Pons (tissue), 1 donor: ENCODE measurements at regions not wholly inside any gene's neighbourhood (a gene's known extent, or its start where the extent isn't known, plus 50 kb on each side); places are given as distances from the start of the nearest gene placed in this dataset.

Experiments used
- DNase-seq: peaks from one replicate; pipeline ENCODE4 v3.0.0-alpha.2; 2016; ENCODE audit warnings: low spot score

DNA sequence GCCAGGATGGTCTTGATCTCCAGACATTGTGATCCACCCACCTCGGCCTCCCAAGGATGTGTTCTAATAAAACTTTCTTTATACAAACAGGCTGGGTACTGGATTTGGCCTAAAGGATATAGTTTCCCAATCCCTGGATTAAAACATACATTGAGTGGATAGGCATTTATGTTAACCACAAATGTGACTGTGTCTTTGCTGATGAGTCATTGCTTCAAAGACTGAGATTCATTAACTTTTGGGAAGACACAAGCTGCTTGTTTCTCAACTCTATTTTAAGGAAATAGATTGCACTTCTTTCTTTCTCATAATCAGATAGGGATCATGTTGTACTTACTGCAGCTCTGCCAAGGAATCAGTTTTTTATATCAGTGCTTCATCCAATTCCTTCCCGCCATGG is 131.3 kb upstream of the AGA start:
- no peak for DNase-seq

DNA sequence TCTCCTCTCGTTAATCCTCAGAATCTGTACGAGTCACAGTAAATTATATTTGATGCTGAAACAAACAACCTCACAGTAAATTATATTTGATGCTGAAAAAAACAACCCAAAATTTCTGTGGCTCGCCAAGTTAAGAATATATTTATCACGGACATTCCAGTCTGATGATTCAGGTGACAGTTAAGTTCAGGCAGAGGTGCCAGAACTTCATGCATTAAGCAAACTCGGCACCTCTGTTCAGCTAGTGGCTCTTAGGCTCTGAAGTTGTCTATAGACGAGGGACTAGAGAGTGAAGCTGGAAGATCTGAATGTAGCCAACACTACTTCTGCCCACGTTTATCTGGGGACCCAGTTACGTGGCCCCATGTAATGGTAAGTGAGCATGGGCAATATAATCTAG is 132.2 kb upstream of the AGA start:
- no peak for DNase-seq

DNA sequence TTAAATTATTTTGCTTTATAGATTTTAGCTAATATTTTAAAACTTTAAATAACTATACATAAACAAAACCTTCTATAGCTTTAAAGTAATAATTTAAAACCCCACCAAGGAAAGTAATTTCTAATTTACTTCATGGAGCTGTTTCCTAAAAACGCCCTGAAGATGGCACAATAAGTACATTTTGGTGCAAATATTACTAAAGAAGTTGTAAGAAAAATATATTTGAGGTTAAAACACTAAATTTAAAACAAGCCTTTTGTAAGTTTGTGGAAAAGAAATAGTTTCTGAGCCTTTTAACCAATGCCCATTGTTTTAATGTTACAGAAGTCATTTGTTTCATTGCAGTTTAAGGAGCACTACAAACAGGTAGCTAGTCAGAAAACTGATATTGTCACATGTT is 137.4 kb upstream of the AGA start:
- DNase-seq, result no peak

DNA sequence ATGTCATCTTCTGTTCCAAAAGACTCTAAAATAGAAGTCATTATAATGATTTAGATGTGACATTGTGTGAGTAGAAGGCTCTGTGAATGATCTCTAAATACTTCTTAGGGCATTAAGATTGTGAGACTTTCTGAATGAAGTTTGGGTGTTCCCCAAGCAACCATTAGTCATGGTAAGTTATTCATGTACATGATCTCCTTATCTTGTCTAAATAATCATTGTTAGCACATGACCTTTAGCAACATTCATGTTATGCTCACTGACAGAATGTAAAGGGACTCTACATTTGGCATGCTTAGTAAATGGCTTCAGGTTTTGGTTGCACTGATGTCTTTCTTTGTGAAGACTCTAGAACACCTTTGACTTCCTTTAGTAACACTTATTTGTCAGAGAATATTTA is 140.8 kb upstream of the AGA start:
- DNase-seq, result no peak

DNA sequence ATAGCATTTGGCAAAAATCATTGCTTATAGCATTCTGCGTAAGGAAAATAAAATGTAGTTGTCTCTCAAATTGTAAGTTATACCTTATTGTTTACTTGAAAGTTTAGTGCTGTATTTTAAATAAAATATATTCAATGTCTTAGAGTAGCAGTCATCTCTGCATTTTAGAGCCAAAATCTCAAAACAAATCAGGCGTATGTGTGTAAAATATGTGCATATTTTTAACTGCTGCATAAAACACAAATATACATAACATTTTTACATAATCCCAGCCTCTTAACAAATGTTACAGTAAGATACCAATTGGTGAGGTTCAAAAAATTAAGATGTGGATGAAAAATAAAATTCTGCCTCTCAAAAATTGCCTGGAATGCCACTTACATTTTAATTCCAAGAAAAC is 145.8 kb upstream of the AGA start:
- no peak for DNase-seq

DNA sequence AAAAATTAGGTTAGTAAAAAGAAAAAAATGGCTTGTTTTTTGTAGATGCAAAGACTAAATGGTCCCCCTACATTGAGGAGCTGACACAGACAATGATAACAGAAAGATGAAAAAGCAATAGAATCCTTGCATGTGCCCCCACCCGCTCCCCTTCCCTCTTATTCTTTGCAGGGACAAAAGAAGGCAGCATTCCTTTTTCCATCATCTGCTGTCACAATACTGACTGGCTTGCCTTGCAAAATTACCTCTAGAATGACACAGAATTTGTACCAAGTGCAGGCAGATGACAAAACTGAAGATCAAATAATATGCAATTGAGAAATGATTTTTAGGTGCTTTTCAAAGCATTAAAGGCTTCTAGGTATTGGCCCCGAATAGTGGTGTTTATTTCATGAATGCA is 153.1 kb upstream of the AGA start:
- DNase-seq, result no peak

DNA sequence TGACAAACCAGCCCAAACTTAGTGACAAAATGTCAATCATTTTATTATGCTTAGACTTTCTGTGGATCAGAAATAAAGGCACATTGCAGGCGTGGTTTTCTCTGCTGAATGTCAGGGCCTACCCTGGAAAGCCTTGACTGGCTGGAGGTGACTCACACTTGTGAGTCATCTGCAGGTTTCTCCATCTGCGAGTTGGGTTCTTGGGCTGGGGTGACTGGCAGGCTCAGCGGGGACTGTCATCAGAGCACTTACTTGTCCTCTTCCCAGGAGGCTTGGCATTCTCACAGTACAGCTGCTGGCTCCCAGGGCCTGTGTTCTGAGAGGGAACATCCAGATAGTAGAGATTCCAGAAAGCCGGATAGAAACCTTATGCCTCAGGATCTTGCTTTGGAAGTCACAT is 153.8 kb upstream of the AGA start:
- peak; percentile 34 for DNase-seq

DNA sequence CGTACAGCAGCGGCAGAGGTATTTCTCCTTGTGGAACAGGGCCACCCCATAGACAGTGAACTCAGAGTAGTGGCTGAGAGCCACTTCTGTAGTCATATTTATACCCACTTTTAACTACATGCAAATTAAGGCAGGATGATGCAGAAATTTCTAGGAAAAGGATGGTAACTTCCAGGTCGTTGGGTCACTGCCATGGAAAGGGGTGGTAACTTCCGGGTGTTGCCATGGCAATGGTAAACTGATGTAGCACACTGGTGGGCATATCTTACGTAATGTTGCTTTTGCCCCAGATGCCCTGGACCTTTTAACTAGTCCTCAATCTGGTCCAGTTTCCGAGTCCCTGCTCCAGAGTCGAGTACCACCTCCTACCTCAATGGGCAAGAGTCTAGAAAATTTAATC is 154.8 kb upstream of the AGA start:
- DNase-seq, result no peak

DNA sequence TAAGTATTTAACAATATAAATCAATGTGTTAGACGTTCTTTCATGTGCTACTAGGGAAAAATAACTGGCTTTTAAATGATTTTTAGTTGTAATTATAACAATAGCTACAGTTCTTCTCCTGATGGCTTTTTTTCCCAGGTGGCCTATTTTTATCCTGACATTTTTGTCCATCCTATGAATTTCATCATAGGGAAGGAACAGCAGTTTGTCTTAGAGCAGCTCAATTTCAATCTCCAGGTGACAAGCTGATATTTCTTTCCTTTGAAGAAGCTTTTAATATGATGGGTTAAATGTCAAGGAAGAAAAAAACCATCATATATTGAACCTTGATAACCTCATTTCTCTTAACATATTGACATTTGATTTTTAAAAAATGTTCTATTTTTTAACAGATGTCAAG is 163.0 kb upstream of the AGA start:
- no peak for DNase-seq

DNA sequence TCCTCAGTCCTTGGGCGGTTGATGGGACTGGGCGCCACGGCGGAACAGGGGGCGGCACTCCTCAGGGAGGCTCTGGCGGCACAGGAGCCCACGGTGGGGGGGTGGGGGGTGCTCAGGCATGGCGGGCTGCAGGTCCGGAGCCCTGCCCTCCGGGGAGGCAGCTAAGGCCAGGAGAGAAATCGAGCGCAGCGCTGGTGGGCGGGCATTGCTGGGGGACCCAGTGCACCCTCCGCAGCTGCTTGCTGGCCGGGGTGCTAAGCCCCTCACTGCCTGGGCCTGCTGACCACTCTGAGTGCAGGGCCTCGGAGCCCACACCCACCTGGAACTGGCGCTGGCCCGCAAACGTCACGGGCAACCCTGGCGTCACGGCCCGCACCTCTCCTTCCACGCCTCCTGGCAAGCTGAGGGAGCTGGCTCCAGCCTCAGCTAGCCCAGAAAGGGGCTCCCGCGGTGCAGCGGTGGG is 164.9 kb upstream of the AGA start:
- no peak for DNase-seq

DNA sequence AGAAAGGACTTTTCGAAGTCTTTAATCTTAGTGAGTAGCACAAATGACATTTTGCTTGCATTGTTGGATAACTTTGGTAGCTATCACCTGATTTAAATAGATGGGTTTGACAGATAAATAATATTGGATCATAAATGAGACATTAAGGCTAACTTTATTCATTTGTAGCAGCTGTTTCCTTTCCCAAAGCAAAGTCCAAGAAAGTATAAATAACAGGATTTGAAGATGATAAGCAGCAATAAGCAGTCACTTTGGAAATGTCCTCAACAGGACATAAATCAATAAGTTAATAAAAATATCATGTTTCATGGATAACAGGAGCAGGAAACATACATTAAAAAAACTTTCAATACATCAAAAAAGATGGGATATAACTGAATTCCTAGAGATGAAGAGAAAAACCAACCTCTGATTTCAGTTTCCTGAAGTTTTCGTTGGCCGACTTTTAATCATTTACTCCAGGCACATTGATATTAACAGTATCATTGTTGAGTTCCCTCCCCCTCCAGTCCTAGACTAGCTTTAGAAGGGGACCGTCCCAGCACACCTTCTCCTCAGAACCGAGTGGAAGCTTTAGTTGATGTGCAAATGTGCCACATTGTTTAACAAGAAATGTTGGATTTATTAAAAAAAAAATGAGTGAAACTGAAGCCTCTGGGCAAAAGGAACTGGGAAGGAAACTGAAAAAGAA is 169.9 kb upstream of the AGA start:
- DNase-seq, result no peak

DNA sequence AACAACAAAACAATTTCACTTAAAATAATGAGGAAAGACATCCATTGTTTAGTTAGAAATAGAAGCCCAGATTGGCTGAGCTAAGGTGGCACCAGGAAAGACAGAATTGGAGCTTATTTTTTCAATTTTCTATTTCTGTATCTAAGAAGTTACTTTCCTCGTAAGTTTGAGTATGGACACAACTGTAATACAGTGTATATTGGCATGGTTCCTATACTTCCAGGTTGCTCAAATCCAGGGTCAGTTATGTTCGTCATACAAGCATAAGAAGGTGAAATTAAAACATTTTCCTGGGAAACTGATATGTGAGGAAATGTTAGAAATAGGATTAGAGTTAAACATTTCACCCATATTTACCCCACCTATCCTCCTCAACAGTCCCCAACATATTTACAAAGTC is 170.4 kb upstream of the AGA start:
- DNase-seq, result no peak

DNA sequence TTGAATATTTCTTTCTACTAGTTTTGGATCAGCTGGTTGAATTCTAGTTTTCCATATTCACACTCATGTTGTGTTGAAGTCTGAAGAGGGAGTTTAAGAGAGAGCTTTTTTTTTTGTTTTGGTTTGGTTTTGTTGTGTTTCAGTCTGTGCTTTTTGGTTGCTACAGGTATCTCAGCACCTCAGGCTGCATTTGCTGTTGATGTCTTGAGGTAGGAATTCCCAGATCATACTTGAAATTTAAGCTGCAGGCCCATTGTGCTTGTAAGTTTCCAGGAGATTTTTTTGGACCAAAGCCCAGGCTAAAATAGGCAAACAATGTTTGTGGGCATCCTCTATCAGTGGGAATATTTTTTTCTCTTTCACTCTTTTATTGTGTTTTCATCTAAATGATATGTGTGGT is 190.2 kb upstream of the AGA start:
- no peak for DNase-seq

DNA sequence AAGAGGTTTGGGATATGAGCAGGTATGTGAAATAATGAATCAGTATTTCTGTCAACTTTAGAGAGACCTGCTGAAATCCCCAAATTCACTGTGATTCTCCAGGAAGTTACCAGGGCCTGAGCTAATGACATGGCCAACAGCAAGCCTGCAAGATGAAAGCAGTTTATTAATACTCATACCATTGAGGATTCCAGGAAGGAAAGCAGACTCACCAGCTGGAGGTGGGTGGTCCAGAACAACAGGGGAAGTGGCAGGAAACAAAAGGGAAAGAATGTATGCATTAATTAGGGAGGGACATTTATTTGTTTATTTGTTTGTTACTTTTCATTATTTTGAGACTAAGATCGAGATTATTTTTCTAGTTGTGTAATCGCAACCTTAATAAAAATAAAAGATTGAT is 196.6 kb upstream of the AGA start:
- no peak for DNase-seq

DNA sequence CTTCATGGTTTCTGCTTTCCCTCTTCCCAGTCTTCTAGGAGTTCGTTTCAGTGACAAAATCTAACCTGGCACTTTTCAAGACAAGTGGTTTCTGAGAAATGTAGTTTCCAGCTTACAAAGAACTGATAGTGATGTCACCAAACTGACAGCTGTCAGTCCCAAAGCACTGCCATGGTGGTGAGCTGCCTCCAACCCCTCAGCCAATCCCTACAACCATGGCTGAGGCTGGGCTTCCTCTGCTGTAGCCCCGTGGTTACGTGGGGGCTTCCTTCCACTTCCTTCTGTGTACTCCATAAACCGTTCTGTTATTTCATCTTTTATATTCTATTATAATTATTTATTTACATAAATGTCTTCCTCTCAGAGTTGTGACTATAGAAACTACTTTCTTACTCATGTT is 198.6 kb upstream of the AGA start:
- DNase-seq, result no peak

DNA sequence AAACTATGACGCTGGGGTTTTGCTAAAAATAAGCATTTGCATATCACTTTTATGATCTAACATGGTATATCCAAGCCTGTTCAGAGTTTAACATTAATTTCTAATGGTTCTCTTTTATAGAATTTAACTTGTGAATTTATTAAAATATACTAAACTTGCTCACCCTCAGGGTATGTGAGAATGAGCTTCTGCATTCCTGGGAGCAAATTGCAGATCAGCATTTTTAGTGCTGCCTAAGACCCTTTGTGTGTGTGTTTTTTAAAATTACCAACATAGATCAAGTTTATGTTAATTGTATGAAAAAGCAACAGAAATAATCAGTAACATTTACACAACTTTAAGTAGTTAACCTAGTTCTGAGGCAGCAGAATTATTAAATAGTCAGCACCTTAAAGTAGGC is 218.0 kb upstream of the AGA start:
- no peak for DNase-seq

DNA sequence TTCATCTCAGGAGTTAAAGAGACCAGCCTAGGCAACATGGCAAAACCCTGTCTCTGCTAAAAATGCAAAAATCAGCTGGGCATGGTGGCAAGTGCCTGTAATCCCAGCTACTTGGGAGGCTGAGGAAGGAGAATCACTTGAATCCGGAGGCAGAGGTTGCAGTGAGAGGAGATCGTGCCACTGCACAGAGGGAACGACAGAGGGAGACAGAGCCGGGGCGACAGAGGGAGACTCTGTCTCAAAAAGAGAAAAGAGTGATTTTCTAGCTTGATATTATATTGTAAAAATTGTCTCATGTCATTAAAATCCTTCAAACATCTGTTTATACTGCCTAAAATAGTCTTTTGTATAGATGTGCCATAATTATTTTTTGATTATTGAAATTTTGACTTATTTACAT is 225.4 kb upstream of the AGA start:
- no peak for DNase-seq

DNA sequence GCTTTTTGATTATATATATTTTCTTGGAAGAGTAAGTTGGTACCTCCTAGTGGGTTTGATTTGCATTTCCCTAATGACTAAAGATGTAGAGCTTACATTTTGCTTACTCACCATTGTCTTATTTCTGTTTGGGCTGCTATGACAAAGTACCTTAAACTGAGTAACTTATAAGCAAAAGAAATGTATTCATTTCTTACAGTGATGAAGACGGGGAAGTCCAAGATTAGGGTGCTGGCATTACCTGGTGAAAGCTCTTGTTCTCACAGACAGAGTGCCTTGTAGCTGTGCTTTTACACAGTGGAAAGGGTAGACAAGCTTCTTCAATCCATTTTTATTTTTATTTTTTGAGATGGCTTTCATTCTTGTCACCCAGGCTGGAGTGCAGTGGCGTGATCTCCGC is 229.2 kb upstream of the AGA start:
- DNase-seq, result no peak

DNA sequence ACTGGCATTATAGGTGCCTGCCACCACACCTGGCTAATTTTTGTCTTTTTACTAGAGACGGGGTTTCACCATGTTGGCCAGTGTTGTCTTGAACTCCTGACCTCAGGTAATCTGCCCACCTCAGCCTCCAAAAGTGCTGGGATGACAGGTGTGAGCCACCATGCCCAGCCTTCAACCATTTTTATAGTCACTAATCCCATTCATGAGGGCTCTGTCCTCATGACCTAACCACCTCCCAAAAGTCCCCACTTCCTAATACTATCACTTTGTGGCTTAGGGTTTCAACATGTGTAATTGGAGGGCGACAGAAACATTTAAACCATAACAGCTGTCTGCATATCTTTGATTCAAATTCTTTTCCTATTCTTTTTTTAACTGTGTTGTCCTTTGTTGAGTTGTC is 229.6 kb upstream of the AGA start:
- DNase-seq, result no peak

DNA sequence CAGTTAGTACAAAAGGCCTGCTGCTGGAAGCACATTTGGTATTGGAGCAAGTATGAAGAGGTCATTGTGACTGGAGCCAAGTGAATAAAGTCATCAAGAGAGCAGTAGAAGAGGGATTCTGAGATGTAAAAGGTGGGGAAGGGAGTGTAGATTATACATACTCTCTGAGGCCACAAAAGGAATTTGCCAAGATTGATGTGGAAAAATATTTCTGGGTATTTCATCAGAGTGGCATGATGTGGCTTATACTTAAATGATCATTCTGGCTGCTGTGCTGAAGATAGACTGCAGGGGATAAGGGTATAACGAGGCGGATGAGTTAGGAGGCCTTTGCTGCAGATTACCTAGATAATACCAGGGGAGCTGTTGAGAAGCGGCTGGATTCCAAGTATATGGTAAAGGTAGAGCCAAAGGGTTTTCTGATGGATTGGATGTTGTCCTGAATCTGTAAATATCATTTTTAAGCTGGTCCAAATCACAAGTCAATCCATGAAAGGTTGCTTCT is 231.8 kb upstream of the AGA start:
- peak; percentile 13 for DNase-seq

DNA sequence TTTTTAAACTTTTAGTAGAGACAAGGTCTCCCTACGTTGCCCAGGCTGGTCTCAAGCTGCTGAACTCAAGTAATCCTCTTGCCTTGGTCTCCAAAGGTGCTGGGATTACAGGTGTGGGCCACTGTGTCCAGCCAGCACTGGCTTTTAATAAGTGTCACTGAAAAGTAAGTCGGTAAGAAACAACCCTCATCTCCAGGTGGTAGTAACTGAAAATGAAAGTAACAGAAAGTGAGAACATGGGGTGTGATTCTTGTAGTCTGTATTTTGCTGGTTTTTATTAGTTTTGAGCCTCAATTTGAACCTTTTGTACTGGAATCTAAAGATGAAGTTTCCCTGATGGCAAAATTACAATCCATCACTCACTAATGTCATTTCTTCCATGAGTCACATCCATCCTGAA is 238.1 kb upstream of the AGA start:
- DNase-seq, result no peak

DNA sequence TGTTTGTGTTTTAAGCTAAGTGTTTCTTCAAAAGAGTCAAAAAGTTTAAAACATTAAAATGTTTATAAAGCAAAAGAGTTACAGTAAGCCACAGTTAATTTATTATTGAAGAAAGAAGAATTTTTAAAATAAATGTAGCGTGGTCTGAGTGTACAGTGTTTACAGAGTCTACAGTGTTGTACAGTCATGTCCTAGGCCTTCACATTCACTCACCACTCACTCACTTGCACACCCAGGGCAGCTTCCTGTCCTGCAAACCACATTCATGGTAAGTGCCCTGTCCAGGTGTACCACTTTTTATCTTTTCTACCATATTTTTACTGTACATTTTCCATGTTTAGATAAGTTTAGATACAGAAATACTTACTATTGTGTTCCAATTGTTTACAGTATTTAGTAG is 239.7 kb upstream of the AGA start:
- DNase-seq, result no peak

DNA sequence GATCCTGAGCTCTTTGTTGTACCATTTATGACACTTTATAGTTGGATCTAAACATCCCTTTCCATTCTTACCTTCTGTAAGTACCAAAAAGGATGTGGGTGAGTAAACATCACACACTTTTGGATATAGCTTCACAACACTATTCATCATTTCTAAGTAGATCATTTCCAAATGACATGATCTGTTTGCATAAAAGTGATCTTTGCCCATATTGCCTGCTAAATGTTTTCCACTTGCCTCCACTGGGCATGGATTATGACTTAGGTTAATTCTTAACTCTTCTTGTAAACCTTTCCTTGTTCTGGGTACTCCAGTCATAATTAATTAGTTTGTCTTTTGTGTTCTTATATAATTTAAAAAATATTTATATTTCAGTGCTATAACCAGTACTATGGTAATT is 244.9 kb upstream of the AGA start:
- DNase-seq, result no peak

DNA sequence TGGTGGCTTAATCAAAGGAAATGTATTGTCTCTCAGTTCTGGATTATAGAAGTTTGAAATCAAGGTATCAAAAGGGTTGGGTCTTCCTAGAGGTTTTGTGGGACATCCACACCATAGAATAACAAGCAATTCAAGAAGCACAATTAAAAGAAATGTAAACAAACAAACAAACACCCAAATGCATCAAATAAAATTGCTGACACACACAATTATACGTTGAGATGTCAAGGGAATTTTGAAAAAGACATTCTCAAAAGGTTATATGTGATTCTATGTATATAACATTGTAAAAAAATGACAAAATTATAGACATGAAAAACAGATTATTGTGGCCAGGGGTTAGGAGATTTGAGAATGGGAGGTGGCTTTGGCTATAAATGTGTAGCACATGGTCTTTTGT is 250.7 kb upstream of the AGA start:
- DNase-seq, result no peak
